Panc1 (cell line): ENCODE measurements at regions not wholly inside any gene's neighbourhood (a gene's known extent, or its start where the extent isn't known, plus 50 kb on each side); places are given as distances from the start of the nearest gene placed in this dataset.

Source experiments
- ATAC-seq: fragments of 200-7000 bp; cut with Tn5 transposase; 2 replicates; pipeline ENCODE4 v1.9.1; 2020; ENCODE audit warnings: mild to moderate bottlenecking, moderate library complexity
- BruUV-seq: library from RNA; stranded (reverse); fragments of 400-500 nt; replicated peaks from 2 replicates; lab custom pipeline; 2021; lab: Mats Ljungman, UMichigan
- CTCF ChIA-PET: fragments of 300-600 bp; sonication (Branson Sonifier 250); formaldehyde crosslinking; loops from one replicate; lab custom pipeline; 2022; ENCODE audit warnings: antibody characterized with exemption; lab: Charles Lee
- POLR2A ChIA-PET: fragments of 300-600 bp; sonication (Branson Sonifier 250); formaldehyde crosslinking; loops from one replicate; lab custom pipeline; 2022; ENCODE audit warnings: antibody characterized with exemption; lab: Charles Lee
- DNase-seq: peaks from one replicate; pipeline ENCODE4 v3.0.0-alpha.2; 2010; ENCODE audit warnings: low read depth, low spot score
- H3K27ac ChIP-seq: 2 replicates; pipeline ENCODE4 v1.5.1; 2011; ENCODE audit warnings: mild to moderate bottlenecking, low read length, inconsistent platforms
- H3K27me3 ChIP-seq: fragments of 200-500 bp; sonication (Bioruptor generic); 2 replicates; pipeline ENCODE4 v1.6.0; 2014; ENCODE audit warnings: low read length, inconsistent platforms; ENCODE audit not compliant: control insufficient read depth, insufficient read depth
- H3K36me3 ChIP-seq: fragments of 200-500 bp; sonication (Bioruptor generic); 2 replicates; pipeline ENCODE4 v1.5.1; 2014; ENCODE audit warnings: inconsistent platforms, mild to moderate bottlenecking, low read length, moderate library complexity; ENCODE audit not compliant: control insufficient read depth, insufficient read depth
- H3K4me1 ChIP-seq: 2 replicates; pipeline ENCODE4 v1.5.1; 2011; ENCODE audit warnings: inconsistent platforms, mild to moderate bottlenecking, low read length, moderate library complexity; ENCODE audit not compliant: control insufficient read depth, insufficient read depth
- H3K4me3 ChIP-seq, 2 experiments: 2 replicates each; pipeline ENCODE4 v1.5.1; 2011 to 2012; ENCODE audit warnings: low read depth in 2 of 2, low read length in 2 of 2, mild to moderate bottlenecking in 2 of 2, inconsistent platforms in 1 of 2, moderate library complexity in 1 of 2
- H3K9me3 ChIP-seq: fragments of 200-500 bp; sonication (Bioruptor generic); 2 replicates; pipeline ENCODE4 v1.5.1; 2014; ENCODE audit warnings: low read depth, mild to moderate bottlenecking, inconsistent platforms, low read length, moderate library complexity; ENCODE audit not compliant: control insufficient read depth, insufficient read depth
- CTCF ChIP-seq: fragments of 450-650 bp; IDR thresholded peaks from 2 replicates; pipeline ENCODE4 v1.5.1; 2017; ENCODE audit warnings: mild to moderate bottlenecking
- POLR2AphosphoS5 ChIP-seq: IDR thresholded peaks from 2 replicates; pipeline ENCODE4 v1.6.1; 2012; ENCODE audit warnings: mild to moderate bottlenecking, low read depth, low read length, moderate library complexity
- REST ChIP-seq, 2 experiments: IDR thresholded peaks; 2 replicates each; pipeline ENCODE4 v1.6.1; 2011 to 2012; ENCODE audit warnings: low read depth in 2 of 2, control low read depth in 1 of 2, low read length in 1 of 2, mild to moderate bottlenecking in 1 of 2, moderate library complexity in 1 of 2; ENCODE audit not compliant: insufficient read depth in 1 of 2
- SIN3A ChIP-seq: IDR thresholded peaks from 2 replicates; pipeline ENCODE4 v1.6.1; 2012; ENCODE audit warnings: low read depth, mild to moderate bottlenecking, low read length, moderate library complexity, borderline replicate concordance; ENCODE audit not compliant: insufficient read depth
- TCF7L2 ChIP-seq: IDR thresholded peaks from 2 replicates; pipeline ENCODE4 v1.6.1; 2011; ENCODE audit warnings: mild to moderate bottlenecking, low read depth, low read length, inconsistent platforms
- in situ Hi-C: cut with HindIII; loops from 2 replicates; pipeline ENCODE4 v1.10.0; 2016; ENCODE audit warnings: low sequenced_read_pairs, low pct_unique_long_range_greater_than_20kb
- intact Hi-C: fragments of 100-400 bp; cut with micrococcal nuclease; formaldehyde crosslinking; loops from one replicate; pipeline ENCODE4 v1.10.0; 2022; ENCODE audit not compliant: unreplicated experiment

- H3K4me1 ChIP-seq: no peaks in the 10 kb centered on the region
- intact Hi-C loops: no loop called here
- no peaks in the 10 kb centered on the region for H3K36me3 ChIP-seq
- H3K27ac ChIP-seq: no peak overlapping the region
- no TSS peak for BruUV-seq
- no peak for DNase-seq
- ChIA-PET POLR2A (no interaction called here), CTCF (no interaction called here)
- H3K27me3 ChIP-seq: no peaks in the 10 kb centered on the region
- no peak for ATAC-seq
- TF ChIP-seq TCF7L2 (no peak), POLR2AphosphoS5 (no peak), SIN3A (no peak), REST (IDR thresholded peaks at IDR 0.05; ENCODE audit: insufficient read depth in 1 of 2, low read depth in 2 of 2, low read length in 1 of 2) (no peak), CTCF (no peak)
- H3K4me3 ChIP-seq: no peak overlapping the region
- H3K9me3 ChIP-seq: no peaks in the 10 kb centered on the region
- in situ Hi-C loops: no loop called here
These were observed 138.7 kb upstream of the SASH1 start for GRCh38 chr6:148203970-148204369.

- ChIA-PET CTCF (no interaction called here), POLR2A (no interaction called here)
These were observed 134.3 kb upstream of the SASH1 start for GRCh38 chr6:148208298-148208697.

More at GRCh38 chr6:148208298-148208697, 134.3 kb upstream of the SASH1 start:
- Histone ChIP-seq H3K4me3 (no peak overlapping the region), H3K9me3 (no peaks in the 10 kb centered on the region), H3K4me1 (no peaks in the 10 kb centered on the region), H3K27ac (no peak overlapping the region), H3K36me3 (no peaks in the 10 kb centered on the region), H3K27me3 (no peaks in the 10 kb centered on the region)
- no TSS peak for BruUV-seq
- in situ Hi-C loops (no loop called here), intact Hi-C loops (no loop called here)
- no peak for DNase-seq
- no peak for TF ChIP-seq TCF7L2
- no peak for TF ChIP-seq CTCF
- TF ChIP-seq SIN3A: no peak
- TF ChIP-seq POLR2AphosphoS5: no peak
- no peak for TF ChIP-seq REST (IDR thresholded peaks at IDR 0.05; ENCODE audit: insufficient read depth in 1 of 2, low read depth in 2 of 2, low read length in 1 of 2)
- ATAC-seq: no peak
